Left lung (tissue), 4 donors: ENCODE measurements at regions not wholly inside any gene's neighbourhood (a gene's known extent, or its start where the extent isn't known, plus 50 kb on each side); places are given as distances from the start of the nearest gene placed in this dataset.

ENCODE experiments used
- ATAC-seq: fragments of 200-7000 bp; cut with Tn5 transposase; one replicate; pipeline ENCODE4 v1.9.1; 2020; ENCODE audit warnings: moderate library complexity
- DNase-seq, 4 donors: peaks; one replicate each; pipeline ENCODE4 v3.0.0-alpha.2; 2013 to 2020
- H3K27ac ChIP-seq, 2 donors: fragments of 200-600 bp; sonication (generic) in 1 of 2; one replicate each; pipeline versions ENCODE4 v1.5.0 to v1.8.0; 2020 to 2021
- H3K27me3 ChIP-seq, 2 donors: fragments of 200-600 bp; sonication (generic) in 1 of 2; one replicate each; pipeline versions ENCODE4 v1.5.0 to v1.8.0; 2020 to 2021
- H3K36me3 ChIP-seq, 2 donors: fragments of 200-600 bp; sonication (generic) in 1 of 2; one replicate each; pipeline versions ENCODE4 v1.5.0 to v1.8.0; 2020 to 2021
- H3K4me1 ChIP-seq, 2 donors: fragments of 200-600 bp; one replicate each; pipeline ENCODE4 v1.8.0; 2021
- H3K4me3 ChIP-seq, 2 donors: fragments of 200-600 bp; sonication (generic) in 1 of 2; one replicate each; pipeline versions ENCODE4 v1.5.0 to v1.8.0; 2020 to 2021; ENCODE audit warnings: mild to moderate bottlenecking in 1 of 2
- H3K9me3 ChIP-seq, 2 donors: fragments of 200-600 bp; sonication (generic) in 1 of 2; one replicate each; pipeline versions ENCODE4 v1.5.0 to v1.8.0; 2020 to 2021
- intact Hi-C, 2 donors: fragments of 100-400 bp; cut with DNase I; formaldehyde crosslinking; loops; one replicate each; pipeline versions ENCODE4 v1.11.2 to v1.14.2; 2022
- TF ChIP-seq, protein P1 (sequence below), 2 donors: fragments of 200-600 bp; sonication (generic) in 1 of 2; IDR thresholded peaks; one replicate each; pipeline versions ENCODE4 v1.5.0 to v1.8.0; 2021; ENCODE audit warnings: antibody characterized with exemption in 2 of 2
- donor health status: DM: no; HTN: yes; CAD: no.
- donor health status: DM: no; HTN: no; CAD: no.

DNA sequence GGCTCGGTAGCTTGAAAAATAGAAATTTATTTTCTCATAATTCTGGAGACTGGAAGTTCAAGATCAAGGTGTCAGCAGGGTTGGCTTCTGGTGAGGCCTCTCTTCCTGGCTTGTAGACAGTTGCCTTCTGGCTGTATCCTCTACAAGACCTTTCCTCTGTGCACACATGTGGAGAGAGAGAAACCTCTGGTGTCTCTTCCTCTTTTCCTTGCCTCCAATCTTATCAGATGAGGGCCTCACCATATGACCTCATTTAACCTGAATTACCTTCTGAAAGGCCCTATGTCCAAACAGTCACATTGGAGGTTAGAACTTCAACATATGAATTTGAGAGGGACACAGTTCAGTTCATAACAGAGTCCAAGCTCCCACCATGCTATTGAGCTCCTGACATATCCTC is 166.4 kb downstream of the TTC8 start:
- H3K4me3 ChIP-seq, result no peak overlapping the region
- H3K4me1 ChIP-seq, result peaks cover 0 to 6% of the 10 kb centered on the region in 2 donors
- intact Hi-C loops, result no loop called here
- H3K27ac ChIP-seq, result no peak overlapping the region
- no peaks in the 10 kb centered on the region for H3K9me3 ChIP-seq
- no peak for DNase-seq
- no peaks in the 10 kb centered on the region for H3K36me3 ChIP-seq
- no peaks in the 10 kb centered on the region for H3K27me3 ChIP-seq
- ATAC-seq, result no peak
- TF ChIP-seq, protein P1, sequence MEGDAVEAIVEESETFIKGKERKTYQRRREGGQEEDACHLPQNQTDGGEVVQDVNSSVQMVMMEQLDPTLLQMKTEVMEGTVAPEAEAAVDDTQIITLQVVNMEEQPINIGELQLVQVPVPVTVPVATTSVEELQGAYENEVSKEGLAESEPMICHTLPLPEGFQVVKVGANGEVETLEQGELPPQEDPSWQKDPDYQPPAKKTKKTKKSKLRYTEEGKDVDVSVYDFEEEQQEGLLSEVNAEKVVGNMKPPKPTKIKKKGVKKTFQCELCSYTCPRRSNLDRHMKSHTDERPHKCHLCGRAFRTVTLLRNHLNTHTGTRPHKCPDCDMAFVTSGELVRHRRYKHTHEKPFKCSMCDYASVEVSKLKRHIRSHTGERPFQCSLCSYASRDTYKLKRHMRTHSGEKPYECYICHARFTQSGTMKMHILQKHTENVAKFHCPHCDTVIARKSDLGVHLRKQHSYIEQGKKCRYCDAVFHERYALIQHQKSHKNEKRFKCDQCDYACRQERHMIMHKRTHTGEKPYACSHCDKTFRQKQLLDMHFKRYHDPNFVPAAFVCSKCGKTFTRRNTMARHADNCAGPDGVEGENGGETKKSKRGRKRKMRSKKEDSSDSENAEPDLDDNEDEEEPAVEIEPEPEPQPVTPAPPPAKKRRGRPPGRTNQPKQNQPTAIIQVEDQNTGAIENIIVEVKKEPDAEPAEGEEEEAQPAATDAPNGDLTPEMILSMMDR (IDR thresholded peaks at IDR 0.05), result no peak

- H3K4me1 ChIP-seq, result peaks cover 0 to 6% of the 10 kb centered on the region in 2 donors
- TF ChIP-seq, protein P1 (IDR thresholded peaks at IDR 0.05), result no peak
- intact Hi-C loops, result no loop called here
- DNase-seq (no peak), ATAC-seq (no peak)
- no peaks in the 10 kb centered on the region for H3K36me3 ChIP-seq
- H3K4me3 ChIP-seq, result no peak overlapping the region
- no peak overlapping the region for H3K27ac ChIP-seq
- no peaks in the 10 kb centered on the region for H3K9me3 ChIP-seq
- H3K27me3 ChIP-seq, result no peaks in the 10 kb centered on the region
Measured at GRCh38 chr14:88992011-88992410, 167.6 kb downstream of the TTC8 start.

GRCh38 chr14:88993946-88994345 is 169.5 kb downstream of the TTC8 start:
- DNase-seq, result no peak
- ATAC-seq, result no peak
- H3K9me3 ChIP-seq, result no peaks in the 10 kb centered on the region
- peaks cover 0 to 6% of the 10 kb centered on the region in 2 donors for H3K4me1 ChIP-seq
- H3K36me3 ChIP-seq, result no peaks in the 10 kb centered on the region
- no peak overlapping the region for H3K27ac ChIP-seq
- no peaks in the 10 kb centered on the region for H3K27me3 ChIP-seq
- H3K4me3 ChIP-seq, result no peak overlapping the region
- TF ChIP-seq, protein P1 (IDR thresholded peaks at IDR 0.05), result no peak
- intact Hi-C loops, result no loop called here

GRCh38 chr14:88995437-88996198 is 171.2 kb downstream of the TTC8 start:
- peak; percentile 85 for ATAC-seq
- Histone ChIP-seq H3K27ac (no peak overlapping the region), H3K4me1 (peaks cover 0 to 6% of the 10 kb centered on the region in 2 donors), H3K9me3 (no peaks in the 10 kb centered on the region), H3K27me3 (no peaks in the 10 kb centered on the region), H3K4me3 (no peak overlapping the region), H3K36me3 (no peaks in the 10 kb centered on the region)
- intact Hi-C loops, result no loop called here
- DNase-seq, result no peak
- TF ChIP-seq, protein P1 (IDR thresholded peaks at IDR 0.05), result no peak

DNA sequence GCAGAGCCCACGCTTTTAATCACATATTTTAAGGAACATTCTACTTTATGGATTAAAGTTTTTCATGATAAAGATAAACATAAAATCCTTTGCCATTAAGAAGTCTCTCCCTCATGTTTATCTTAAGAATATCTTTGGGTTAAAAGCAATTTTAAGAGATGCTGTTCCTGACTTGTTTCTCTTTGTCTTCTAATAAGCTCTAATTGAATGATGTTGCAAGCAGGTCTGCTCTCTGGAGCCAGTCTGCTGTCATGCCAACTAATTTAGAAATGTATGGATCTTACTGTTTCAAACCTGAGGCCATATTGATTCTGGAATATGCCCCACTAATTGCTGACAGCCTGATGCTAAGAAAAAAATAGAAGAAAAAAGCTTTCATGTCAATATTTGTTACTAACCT is 173.6 kb downstream of the TTC8 start:
- intact Hi-C loops, result no loop called here
- TF ChIP-seq, protein P1 (IDR thresholded peaks at IDR 0.05), result no peak
- H3K4me3 ChIP-seq, result no peak overlapping the region
- ATAC-seq, result no peak
- H3K9me3 ChIP-seq, result no peaks in the 10 kb centered on the region
- H3K27ac ChIP-seq, result no peak overlapping the region
- no peaks in the 10 kb centered on the region for H3K27me3 ChIP-seq
- H3K4me1 ChIP-seq, result peaks cover 0 to 6% of the 10 kb centered on the region in 2 donors
- no peak for DNase-seq
- H3K36me3 ChIP-seq, result no peaks in the 10 kb centered on the region
